Epithelial cell of proximal tubule (primary cell): ENCODE measurements at regions not wholly inside any gene's neighbourhood (a gene's known extent, or its start where the extent isn't known, plus 50 kb on each side); places are given as distances from the start of the nearest gene placed in this dataset.

Experiments used
- DNase-seq: peaks from one replicate; pipeline ENCODE4 v3.0.0-alpha.2; 2011; ENCODE audit warnings: low read depth
- H3K4me3 ChIP-seq: 2 replicates; pipeline ENCODE4 v1.5.1; 2011; ENCODE audit warnings: low read depth, mild to moderate bottlenecking, low read length
- TF ChIP-seq, protein P1 (sequence below): conservative IDR thresholded peaks from 2 replicates; pipeline ENCODE4 v1.5.1; 2012; ENCODE audit warnings: low read depth, mild to moderate bottlenecking, low read length

- TF ChIP-seq, protein P1, sequence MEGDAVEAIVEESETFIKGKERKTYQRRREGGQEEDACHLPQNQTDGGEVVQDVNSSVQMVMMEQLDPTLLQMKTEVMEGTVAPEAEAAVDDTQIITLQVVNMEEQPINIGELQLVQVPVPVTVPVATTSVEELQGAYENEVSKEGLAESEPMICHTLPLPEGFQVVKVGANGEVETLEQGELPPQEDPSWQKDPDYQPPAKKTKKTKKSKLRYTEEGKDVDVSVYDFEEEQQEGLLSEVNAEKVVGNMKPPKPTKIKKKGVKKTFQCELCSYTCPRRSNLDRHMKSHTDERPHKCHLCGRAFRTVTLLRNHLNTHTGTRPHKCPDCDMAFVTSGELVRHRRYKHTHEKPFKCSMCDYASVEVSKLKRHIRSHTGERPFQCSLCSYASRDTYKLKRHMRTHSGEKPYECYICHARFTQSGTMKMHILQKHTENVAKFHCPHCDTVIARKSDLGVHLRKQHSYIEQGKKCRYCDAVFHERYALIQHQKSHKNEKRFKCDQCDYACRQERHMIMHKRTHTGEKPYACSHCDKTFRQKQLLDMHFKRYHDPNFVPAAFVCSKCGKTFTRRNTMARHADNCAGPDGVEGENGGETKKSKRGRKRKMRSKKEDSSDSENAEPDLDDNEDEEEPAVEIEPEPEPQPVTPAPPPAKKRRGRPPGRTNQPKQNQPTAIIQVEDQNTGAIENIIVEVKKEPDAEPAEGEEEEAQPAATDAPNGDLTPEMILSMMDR: no peak
- H3K4me3 ChIP-seq: no peak overlapping the region
- peak; percentile 38 for DNase-seq
Measured at GRCh38 chr6:17035257-17036064, 66.4 kb upstream of the STMND1 start.

GRCh38 chr6:17033746-17034145 lies 68.1 kb upstream of the STMND1 start:
- no peak overlapping the region for H3K4me3 ChIP-seq
- TF ChIP-seq, protein P1: no peak
- DNase-seq: no peak

DNA sequence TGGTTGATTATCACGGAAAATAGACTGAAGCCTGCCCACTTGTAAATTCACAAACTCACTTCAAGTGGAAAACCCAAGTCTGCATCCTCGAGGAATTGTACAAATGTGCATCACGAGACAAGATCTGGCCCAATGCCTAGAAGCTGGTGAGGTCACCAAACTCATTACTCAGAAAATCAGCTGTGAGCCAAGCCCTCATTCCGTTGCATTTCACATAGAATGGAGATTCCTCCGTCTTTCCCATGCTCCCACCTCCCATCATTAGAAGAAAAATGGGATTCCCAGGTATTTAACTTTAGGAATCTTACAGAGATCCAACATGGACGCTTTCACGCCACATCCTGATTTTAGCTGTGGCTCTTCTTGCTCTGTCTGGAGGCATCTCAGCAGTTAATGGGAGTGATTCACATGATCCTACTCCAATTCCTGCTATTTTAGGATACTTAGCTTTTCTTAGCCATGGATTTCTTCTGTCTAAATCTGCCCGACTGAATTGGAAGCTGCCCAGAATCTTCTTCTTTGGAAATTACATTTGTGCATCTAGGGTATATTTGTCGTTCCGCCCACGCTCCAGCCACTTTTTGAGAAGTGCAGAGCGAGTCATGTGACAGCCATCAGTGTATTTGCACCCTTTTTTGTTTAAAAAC lies 68.7 kb upstream of the STMND1 start:
- TF ChIP-seq, protein P1: no peak
- DNase-seq: peak; percentile 92
- H3K4me3 ChIP-seq: no peak overlapping the region

DNA sequence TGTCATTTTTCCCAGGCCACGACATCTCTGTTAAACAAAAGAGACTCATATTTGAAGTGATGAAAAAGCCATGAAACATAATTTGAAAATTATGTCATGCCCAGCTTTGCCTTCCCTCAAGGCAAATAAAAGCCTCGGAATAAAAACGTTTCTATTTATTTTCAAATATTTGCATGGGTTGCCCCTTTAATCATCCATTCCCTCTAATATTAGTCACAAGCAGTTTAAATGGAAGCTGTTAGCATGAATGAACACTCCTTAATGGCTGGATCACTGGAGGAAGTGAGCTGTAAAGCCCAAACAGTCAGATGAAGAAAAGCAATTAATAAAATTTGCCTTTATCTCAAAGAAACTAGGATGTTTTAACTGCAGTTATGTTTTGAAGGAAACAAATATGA lies 69.3 kb upstream of the STMND1 start:
- peak; percentile 87 for DNase-seq
- TF ChIP-seq, protein P1: no peak
- H3K4me3 ChIP-seq: no peak overlapping the region

DNA sequence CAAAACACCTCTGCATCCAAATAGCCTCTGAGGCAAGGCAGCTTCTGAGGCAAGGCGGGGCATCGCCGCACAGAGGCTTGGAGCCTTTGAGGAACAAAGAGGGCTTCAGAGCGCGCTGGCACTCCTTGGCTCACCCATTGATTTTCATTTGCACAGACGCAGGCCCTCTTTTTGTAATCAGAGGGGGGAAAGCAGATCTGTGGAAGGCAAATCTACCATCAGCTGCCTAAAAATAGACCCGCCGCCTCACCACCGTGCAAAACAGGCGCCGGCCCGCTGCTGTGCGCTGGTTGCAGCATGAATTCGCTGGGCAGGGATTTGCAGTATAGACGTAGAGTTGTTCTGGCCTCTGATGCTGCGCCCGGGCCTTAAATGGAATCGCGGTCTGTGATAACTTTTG lies 69.9 kb upstream of the STMND1 start:
- TF ChIP-seq, protein P1: no peak
- H3K4me3 ChIP-seq: no peak overlapping the region
- DNase-seq: no peak

DNA sequence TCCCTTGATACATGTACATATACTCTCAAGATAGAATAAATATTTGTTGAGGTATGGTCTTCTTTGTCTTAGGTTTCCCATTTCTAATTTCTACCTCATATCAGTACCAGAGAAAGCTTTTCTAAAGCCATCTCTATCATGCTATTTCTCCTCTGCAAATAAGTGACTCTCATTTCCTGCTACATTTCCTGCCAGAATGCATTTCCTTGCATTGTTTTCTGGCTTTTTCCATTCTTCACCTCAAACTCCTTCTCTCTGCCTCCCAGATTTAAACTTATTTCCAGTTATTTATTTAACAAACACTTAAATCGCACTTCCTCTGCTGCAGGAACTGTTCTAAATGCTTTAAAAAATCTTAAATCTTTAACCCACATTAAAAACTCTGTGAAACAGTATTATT lies 74.4 kb upstream of the STMND1 start:
- TF ChIP-seq, protein P1: no peak
- H3K4me3 ChIP-seq: no peak overlapping the region
- no peak for DNase-seq
